ENCODE measurements at regions not wholly inside any gene's neighbourhood (a gene's known extent, or its start where the extent isn't known, plus 50 kb on each side); places are given as distances from the start of the nearest gene placed in this dataset.
A peak's percentile ranks its signal among the peaks of the same experiment; 100 is the strongest.

DNA sequence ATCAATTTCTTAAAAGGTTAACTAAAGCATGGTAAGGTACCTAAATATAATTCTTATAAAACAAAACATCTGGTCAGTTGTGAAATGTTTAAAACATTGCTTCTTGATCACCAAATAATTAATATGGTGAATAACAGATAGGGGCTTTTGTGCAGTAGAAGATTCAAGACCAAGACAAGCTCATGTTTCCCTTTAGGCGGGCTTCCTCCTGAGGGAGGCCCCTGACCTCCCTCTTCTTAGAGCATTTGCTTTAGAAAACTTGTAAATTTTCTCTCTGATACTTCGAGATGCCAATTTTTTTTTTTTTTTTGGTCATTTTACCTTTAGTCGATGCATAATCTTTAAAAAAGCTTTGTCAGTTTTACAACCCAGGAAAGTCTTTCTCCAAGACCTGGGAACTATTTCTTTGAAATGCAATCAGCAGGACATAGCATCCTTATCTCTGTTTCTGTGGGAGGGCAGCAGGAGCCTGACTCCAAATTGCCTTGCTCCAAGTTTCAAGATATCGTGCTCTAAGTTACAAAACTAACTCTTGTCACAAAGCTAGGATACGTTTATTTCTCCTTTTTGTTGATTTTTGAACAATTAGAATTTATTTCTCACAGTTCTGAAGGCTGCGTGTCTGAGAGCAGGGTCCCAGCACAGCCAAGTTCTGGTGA, 66.6 kb upstream of the BICD1 start:
- peaks cover 4% of the 10 kb centered on the region for H3K36me3 Mint-ChIP-seq (ENCODE audit: low read depth)
- H3K27ac Mint-ChIP-seq, result peak overlapping the region; percentile 36 to 90 (median 88)
- H3K9me3 Mint-ChIP-seq, result peaks cover 9% of the 10 kb centered on the region
- TF ChIP-seq, protein P1, sequence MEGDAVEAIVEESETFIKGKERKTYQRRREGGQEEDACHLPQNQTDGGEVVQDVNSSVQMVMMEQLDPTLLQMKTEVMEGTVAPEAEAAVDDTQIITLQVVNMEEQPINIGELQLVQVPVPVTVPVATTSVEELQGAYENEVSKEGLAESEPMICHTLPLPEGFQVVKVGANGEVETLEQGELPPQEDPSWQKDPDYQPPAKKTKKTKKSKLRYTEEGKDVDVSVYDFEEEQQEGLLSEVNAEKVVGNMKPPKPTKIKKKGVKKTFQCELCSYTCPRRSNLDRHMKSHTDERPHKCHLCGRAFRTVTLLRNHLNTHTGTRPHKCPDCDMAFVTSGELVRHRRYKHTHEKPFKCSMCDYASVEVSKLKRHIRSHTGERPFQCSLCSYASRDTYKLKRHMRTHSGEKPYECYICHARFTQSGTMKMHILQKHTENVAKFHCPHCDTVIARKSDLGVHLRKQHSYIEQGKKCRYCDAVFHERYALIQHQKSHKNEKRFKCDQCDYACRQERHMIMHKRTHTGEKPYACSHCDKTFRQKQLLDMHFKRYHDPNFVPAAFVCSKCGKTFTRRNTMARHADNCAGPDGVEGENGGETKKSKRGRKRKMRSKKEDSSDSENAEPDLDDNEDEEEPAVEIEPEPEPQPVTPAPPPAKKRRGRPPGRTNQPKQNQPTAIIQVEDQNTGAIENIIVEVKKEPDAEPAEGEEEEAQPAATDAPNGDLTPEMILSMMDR (IDR thresholded peaks at IDR 0.05; ENCODE audit: unreplicated experiment in 3 of 3), result no peak
- peaks cover 19% of the 10 kb centered on the region for H3K4me1 Mint-ChIP-seq
- H3K27me3 Mint-ChIP-seq (ENCODE audit: low read depth), result no peaks in the 10 kb centered on the region
- H3K4me3 Mint-ChIP-seq, result peak overlapping the region in 2 of 3 experiments; percentile 15 to 18

GRCh38 chr12:32043928-32044549, 62.6 kb upstream of the BICD1 start:
- Mint-ChIP-seq H3K27me3 (ENCODE audit: low read depth) (no peaks in the 10 kb centered on the region), H3K27ac (peak overlapping the region in 1 of 3 experiments; percentile 36), H3K9me3 (peaks cover 14% of the 10 kb centered on the region), H3K36me3 (ENCODE audit: low read depth) (peaks cover 4% of the 10 kb centered on the region), H3K4me1 (peaks cover 18% of the 10 kb centered on the region), H3K4me3 (no peak overlapping the region)
- TF ChIP-seq, protein P1 (IDR thresholded peaks at IDR 0.05; ENCODE audit: unreplicated experiment in 3 of 3), result no peak

- Mint-ChIP-seq H3K27me3 (ENCODE audit: low read depth) (no peaks in the 10 kb centered on the region), H3K4me3 (no peak overlapping the region), H3K4me1 (peaks cover 9% of the 10 kb centered on the region), H3K36me3 (ENCODE audit: low read depth) (no peaks in the 10 kb centered on the region), H3K9me3 (peaks cover 14% of the 10 kb centered on the region), H3K27ac (peak overlapping the region in 1 of 3 experiments; percentile 34)
- TF ChIP-seq, protein P1 (IDR thresholded peaks at IDR 0.05; ENCODE audit: unreplicated experiment in 3 of 3), result no peak
Measured at GRCh38 chr12:32047357-32048212, 59.1 kb upstream of the BICD1 start.

GRCh38 chr12:32048791-32049190, 57.9 kb upstream of the BICD1 start:
- no peaks in the 10 kb centered on the region for H3K27me3 Mint-ChIP-seq (ENCODE audit: low read depth)
- TF ChIP-seq, protein P1 (IDR thresholded peaks at IDR 0.05; ENCODE audit: unreplicated experiment in 3 of 3), result no peak
- no peak overlapping the region for H3K4me3 Mint-ChIP-seq
- H3K27ac Mint-ChIP-seq, result no peak overlapping the region
- H3K36me3 Mint-ChIP-seq (ENCODE audit: low read depth), result no peaks in the 10 kb centered on the region
- H3K9me3 Mint-ChIP-seq, result peaks cover 13% of the 10 kb centered on the region
- peaks cover 9% of the 10 kb centered on the region for H3K4me1 Mint-ChIP-seq

DNA sequence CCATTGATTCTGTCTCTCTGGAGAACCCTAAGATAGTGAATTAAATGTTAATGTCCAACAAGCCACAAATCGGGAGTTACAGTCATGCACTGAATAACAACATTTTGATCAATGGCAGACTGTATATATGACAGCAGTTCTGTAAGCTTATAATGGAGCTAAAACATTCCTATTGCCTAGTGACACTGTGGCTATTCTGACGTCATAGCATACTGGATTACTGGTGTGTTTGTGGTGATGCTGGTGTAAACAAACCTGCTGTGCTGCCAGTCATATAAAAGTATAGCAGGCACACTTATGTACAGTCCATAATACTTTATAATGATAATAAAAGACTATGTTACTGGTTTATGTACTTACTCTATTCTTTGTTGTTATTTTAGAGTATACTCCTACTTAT, 56.7 kb upstream of the BICD1 start:
- Mint-ChIP-seq H3K36me3 (ENCODE audit: low read depth) (no peaks in the 10 kb centered on the region), H3K4me3 (no peak overlapping the region), H3K27ac (no peak overlapping the region), H3K27me3 (ENCODE audit: low read depth) (no peaks in the 10 kb centered on the region), H3K4me1 (peaks cover 9% of the 10 kb centered on the region), H3K9me3 (peaks cover 8% of the 10 kb centered on the region)
- TF ChIP-seq, protein P1 (IDR thresholded peaks at IDR 0.05; ENCODE audit: unreplicated experiment in 3 of 3), result no peak

Data from nephron (organoid).